ENCODE measurements at regions not wholly inside any gene's neighbourhood (a gene's known extent, or its start where the extent isn't known, plus 50 kb on each side); places are given as distances from the start of the nearest gene placed in this dataset.
A peak's percentile ranks its signal among the peaks of the same experiment; 100 is the strongest.
"Not testable (repeated sequence)": the region's sequence is repeated elsewhere in the genome, so short reads cannot be mapped to it uniquely, and the experiment has no call there.

DNA sequence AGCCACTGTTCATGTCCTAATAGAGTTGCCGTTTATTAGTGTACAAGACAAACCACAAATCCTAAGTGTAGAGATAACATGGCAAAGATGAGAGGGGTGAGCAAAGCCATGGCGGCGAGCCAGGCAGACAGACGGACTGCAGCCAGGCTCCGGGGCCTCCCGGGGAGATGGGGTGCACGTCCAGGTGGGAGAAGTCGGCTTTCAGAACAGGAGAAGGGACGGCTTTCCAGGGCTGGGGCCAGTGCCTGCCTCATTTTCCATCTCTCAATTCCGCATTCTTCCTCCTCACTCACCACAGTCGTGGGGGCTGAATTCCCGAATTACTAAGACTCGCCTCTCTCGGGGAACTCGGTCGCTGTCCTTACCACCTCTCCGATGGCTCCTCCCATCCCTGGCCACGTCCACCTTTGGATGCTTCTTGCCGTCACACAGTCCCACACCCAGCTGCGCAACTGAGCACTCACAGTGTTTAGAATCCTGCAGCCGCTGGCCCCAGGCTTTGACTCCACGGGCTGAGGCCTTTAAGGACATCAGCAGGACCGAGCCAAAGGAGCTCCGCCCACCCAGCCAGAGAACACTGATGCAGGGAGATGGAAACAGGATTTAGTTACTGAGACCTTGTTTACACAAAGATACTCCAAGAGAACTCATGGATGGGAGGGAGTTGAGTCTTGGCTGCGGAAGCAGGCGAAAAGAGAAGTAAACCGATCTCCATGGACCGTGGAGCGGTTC, 59.7 kb downstream of the RNF112 start:
- peak in 1 of 2 donors; percentile 77 for DNase-seq (ENCODE audit: low read depth in 2 of 2)
- no peaks in the 10 kb centered on the region for H3K9me3 ChIP-seq (ENCODE audit: control insufficient read depth, insufficient read depth, low read depth, low read length)
- peak overlapping the region; percentile 87 for H2AFZ ChIP-seq (ENCODE audit: low read length)
- H3K4me2 ChIP-seq (ENCODE audit: extremely low read depth, insufficient read depth, low read length), result peak overlapping the region; percentile 60
- no peaks in the 10 kb centered on the region for H3K27me3 ChIP-seq (ENCODE audit: control insufficient read depth, insufficient read depth, low read length)
- H4K20me1 ChIP-seq (ENCODE audit: control insufficient read depth, extremely low read depth, insufficient read depth, low read length), result no peaks in the 10 kb centered on the region
- H3K79me2 ChIP-seq (ENCODE audit: control insufficient read depth, insufficient read depth, low read length), result no peaks in the 10 kb centered on the region
- H3K4me1 ChIP-seq (ENCODE audit: control insufficient read depth, extremely low read depth, insufficient read depth, low read length), result peaks cover 2% of the 10 kb centered on the region
- no peak overlapping the region for H3K27ac ChIP-seq (ENCODE audit: insufficient read depth, low read length)
- H3K36me3 ChIP-seq (ENCODE audit: control insufficient read depth, insufficient read depth, low read length), result no peaks in the 10 kb centered on the region
- H3K4me3 ChIP-seq (replicated peaks in 1 of 4; ENCODE audit: control extremely low read depth in 1 of 4, insufficient read depth in 1 of 4, low read depth in 3 of 4, low read length in 4 of 4), result peak overlapping the region; percentile 28 to 57 (median 44)
- peak overlapping the region; percentile 1 for H3K9ac ChIP-seq (ENCODE audit: insufficient read depth, low read length)
- TF ChIP-seq, protein P1, sequence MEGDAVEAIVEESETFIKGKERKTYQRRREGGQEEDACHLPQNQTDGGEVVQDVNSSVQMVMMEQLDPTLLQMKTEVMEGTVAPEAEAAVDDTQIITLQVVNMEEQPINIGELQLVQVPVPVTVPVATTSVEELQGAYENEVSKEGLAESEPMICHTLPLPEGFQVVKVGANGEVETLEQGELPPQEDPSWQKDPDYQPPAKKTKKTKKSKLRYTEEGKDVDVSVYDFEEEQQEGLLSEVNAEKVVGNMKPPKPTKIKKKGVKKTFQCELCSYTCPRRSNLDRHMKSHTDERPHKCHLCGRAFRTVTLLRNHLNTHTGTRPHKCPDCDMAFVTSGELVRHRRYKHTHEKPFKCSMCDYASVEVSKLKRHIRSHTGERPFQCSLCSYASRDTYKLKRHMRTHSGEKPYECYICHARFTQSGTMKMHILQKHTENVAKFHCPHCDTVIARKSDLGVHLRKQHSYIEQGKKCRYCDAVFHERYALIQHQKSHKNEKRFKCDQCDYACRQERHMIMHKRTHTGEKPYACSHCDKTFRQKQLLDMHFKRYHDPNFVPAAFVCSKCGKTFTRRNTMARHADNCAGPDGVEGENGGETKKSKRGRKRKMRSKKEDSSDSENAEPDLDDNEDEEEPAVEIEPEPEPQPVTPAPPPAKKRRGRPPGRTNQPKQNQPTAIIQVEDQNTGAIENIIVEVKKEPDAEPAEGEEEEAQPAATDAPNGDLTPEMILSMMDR (conservative IDR thresholded peaks at IDR 0.05 in 1 of 2, IDR thresholded peaks at IDR 0.05 in 1 of 2; ENCODE audit: low read depth in 1 of 2, low read length in 2 of 2), result no peak
- no peak for TF ChIP-seq EZH2 (IDR thresholded peaks at IDR 0.05; ENCODE audit: low read length, missing control alignments)

DNA sequence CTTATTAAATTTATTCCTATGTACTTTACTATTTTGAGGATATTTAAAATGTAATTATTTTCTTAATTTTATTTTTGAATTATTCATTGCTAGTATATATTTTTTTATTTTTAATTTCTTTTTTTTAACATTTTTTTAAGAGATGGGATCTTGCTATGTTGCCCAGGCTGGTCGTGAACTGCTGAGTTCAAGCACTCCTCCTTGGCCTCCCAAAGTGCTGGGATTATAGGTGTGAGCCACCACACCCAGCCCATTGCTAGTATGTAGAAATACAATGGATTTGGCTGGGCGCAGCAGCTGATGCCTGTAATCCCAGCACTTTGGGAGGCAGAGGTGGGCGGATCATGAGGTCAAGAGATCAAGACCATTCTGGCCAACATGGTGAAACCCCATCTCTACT, 59.2 kb upstream of the SLC47A1 start:
- DNase-seq (ENCODE audit: low read depth in 2 of 2); H3K4me2 ChIP-seq (ENCODE audit: extremely low read depth, insufficient read depth, low read length); H3K4me1 ChIP-seq (ENCODE audit: control insufficient read depth, extremely low read depth, insufficient read depth, low read length); H3K4me3 ChIP-seq (replicated peaks in 1 of 4; ENCODE audit: control extremely low read depth in 1 of 4, insufficient read depth in 1 of 4, low read depth in 3 of 4, low read length in 4 of 4); H3K79me2 ChIP-seq (ENCODE audit: control insufficient read depth, insufficient read depth, low read length); H3K9me3 ChIP-seq (ENCODE audit: control insufficient read depth, insufficient read depth, low read depth, low read length); H4K20me1 ChIP-seq (ENCODE audit: control insufficient read depth, extremely low read depth, insufficient read depth, low read length); H3K36me3 ChIP-seq (ENCODE audit: control insufficient read depth, insufficient read depth, low read length); H3K27ac ChIP-seq (ENCODE audit: insufficient read depth, low read length); H3K9ac ChIP-seq (ENCODE audit: insufficient read depth, low read length); H2AFZ ChIP-seq (ENCODE audit: low read length); H3K27me3 ChIP-seq (ENCODE audit: control insufficient read depth, insufficient read depth, low read length): not testable (repeated sequence)

DNA sequence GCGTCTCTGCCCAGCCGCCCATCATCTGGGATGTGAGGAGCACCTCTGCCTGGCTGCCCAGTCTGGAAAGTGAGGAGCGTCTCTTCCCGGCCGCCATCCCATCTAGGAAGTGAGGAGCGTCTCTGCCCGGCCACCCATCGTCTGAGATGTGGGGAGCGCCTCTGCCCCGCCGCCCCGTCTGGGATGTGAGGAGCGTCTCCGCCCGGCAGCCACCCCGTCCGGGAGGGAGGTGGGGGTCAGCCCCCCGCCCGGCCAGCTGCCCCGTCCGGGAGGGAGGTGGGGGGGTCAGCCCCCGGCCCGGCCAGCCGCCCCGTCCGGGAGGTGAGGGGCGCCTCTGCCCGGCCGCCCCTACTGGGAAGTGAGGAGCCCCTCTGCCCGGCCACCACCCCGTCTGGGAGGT, 57.9 kb upstream of the SLC47A1 start:
- H3K9ac ChIP-seq (ENCODE audit: insufficient read depth, low read length); H3K79me2 ChIP-seq (ENCODE audit: control insufficient read depth, insufficient read depth, low read length); H3K4me1 ChIP-seq (ENCODE audit: control insufficient read depth, extremely low read depth, insufficient read depth, low read length); H4K20me1 ChIP-seq (ENCODE audit: control insufficient read depth, extremely low read depth, insufficient read depth, low read length); H3K27ac ChIP-seq (ENCODE audit: insufficient read depth, low read length); DNase-seq (ENCODE audit: low read depth in 2 of 2); H3K9me3 ChIP-seq (ENCODE audit: control insufficient read depth, insufficient read depth, low read depth, low read length); H3K27me3 ChIP-seq (ENCODE audit: control insufficient read depth, insufficient read depth, low read length); H3K36me3 ChIP-seq (ENCODE audit: control insufficient read depth, insufficient read depth, low read length); H3K4me2 ChIP-seq (ENCODE audit: extremely low read depth, insufficient read depth, low read length); H2AFZ ChIP-seq (ENCODE audit: low read length); H3K4me3 ChIP-seq (replicated peaks in 1 of 4; ENCODE audit: control extremely low read depth in 1 of 4, insufficient read depth in 1 of 4, low read depth in 3 of 4, low read length in 4 of 4): not testable (repeated sequence)

DNA sequence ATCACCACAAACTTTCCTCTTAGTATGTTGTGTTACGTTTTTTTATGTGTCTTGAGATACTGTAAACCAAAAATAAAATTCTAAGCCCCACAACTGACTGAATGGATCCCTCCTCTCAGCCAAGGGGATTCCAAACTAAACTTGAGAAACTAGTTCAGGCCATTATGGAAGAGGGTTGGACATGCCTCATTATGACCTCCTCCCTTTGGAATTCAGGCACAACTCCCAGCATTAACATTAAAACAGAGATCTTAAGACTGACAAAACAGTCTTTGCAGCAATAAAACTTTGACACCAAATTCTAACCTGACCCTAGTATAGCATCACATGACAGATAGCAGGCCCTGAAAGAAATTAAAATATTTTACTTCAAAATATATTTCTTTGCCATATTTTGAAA, 51.1 kb upstream of the SLC47A1 start:
- H3K9ac ChIP-seq (ENCODE audit: insufficient read depth, low read length), result no peak overlapping the region
- H3K36me3 ChIP-seq (ENCODE audit: control insufficient read depth, insufficient read depth, low read length), result no peaks in the 10 kb centered on the region
- H3K27me3 ChIP-seq (ENCODE audit: control insufficient read depth, insufficient read depth, low read length), result no peaks in the 10 kb centered on the region
- H4K20me1 ChIP-seq (ENCODE audit: control insufficient read depth, extremely low read depth, insufficient read depth, low read length), result no peaks in the 10 kb centered on the region
- no peak overlapping the region for H3K27ac ChIP-seq (ENCODE audit: insufficient read depth, low read length)
- DNase-seq (ENCODE audit: low read depth in 2 of 2), result peak; percentile 54 to 68
- H3K4me2 ChIP-seq (ENCODE audit: extremely low read depth, insufficient read depth, low read length), result no peak overlapping the region
- TF ChIP-seq EZH2 (IDR thresholded peaks at IDR 0.05; ENCODE audit: low read length, missing control alignments), result no peak
- TF ChIP-seq, protein P1 (conservative IDR thresholded peaks at IDR 0.05 in 1 of 2, IDR thresholded peaks at IDR 0.05 in 1 of 2; ENCODE audit: low read depth in 1 of 2, low read length in 2 of 2), result no peak
- H3K9me3 ChIP-seq (ENCODE audit: control insufficient read depth, insufficient read depth, low read depth, low read length), result no peaks in the 10 kb centered on the region
- no peak overlapping the region for H2AFZ ChIP-seq (ENCODE audit: low read length)
- H3K79me2 ChIP-seq (ENCODE audit: control insufficient read depth, insufficient read depth, low read length), result no peaks in the 10 kb centered on the region
- no peaks in the 10 kb centered on the region for H3K4me1 ChIP-seq (ENCODE audit: control insufficient read depth, extremely low read depth, insufficient read depth, low read length)
- no peak overlapping the region for H3K4me3 ChIP-seq (replicated peaks in 1 of 4; ENCODE audit: control extremely low read depth in 1 of 4, insufficient read depth in 1 of 4, low read depth in 3 of 4, low read length in 4 of 4)

Data from fibroblast of lung (primary cell).